ENCODE measurements at regions not wholly inside any gene's neighbourhood (a gene's known extent, or its start where the extent isn't known, plus 50 kb on each side); places are given as distances from the start of the nearest gene placed in this dataset.

- TF ChIP-seq RAD21 (IDR thresholded peaks at IDR 0.05; ENCODE audit: low read depth) (peak; percentile 36; the same call in 1 of the 2 replicates), ZBTB7A (IDR thresholded peaks at IDR 0.05; ENCODE audit: low read depth) (no peak), EP300 (IDR thresholded peaks at IDR 0.05; ENCODE audit: borderline replicate concordance) (no peak), EGR1 (IDR thresholded peaks at IDR 0.05) (no peak), CREB1 (IDR thresholded peaks at IDR 0.05; ENCODE audit: low read depth) (no peak), TEAD4 (IDR thresholded peaks at IDR 0.05) (no peak), YY1 (IDR thresholded peaks at IDR 0.05; ENCODE audit: low read depth) (no peak), CEBPB (IDR thresholded peaks at IDR 0.05) (no peak)
These were observed 252.8 kb upstream of the SLC7A11 start for GRCh38 chr4:138494931-138495330.

All from Ishikawa (cell line).